Loucy (cell line): ENCODE measurements at regions not wholly inside any gene's neighbourhood (a gene's known extent, or its start where the extent isn't known, plus 50 kb on each side); places are given as distances from the start of the nearest gene placed in this dataset.

Experiments used
- H2AFZ ChIP-seq: fragments of 200-600 bp; sonication (generic); 2 replicates; pipeline ENCODE4 v1.6.0; 2016; ENCODE audit warnings: antibody characterized with exemption, mild to moderate bottlenecking, low read length, moderate library complexity
- H3F3A ChIP-seq: fragments of 200-600 bp; 2 replicates; pipeline ENCODE4 v1.6.0; 2016; ENCODE audit warnings: antibody characterized with exemption, low read depth, mild to moderate bottlenecking
- H3K27me3 ChIP-seq: fragments of 200-600 bp; sonication (generic); 2 replicates; pipeline ENCODE4 v1.6.1; 2014; ENCODE audit warnings: low read length, mild to moderate bottlenecking; ENCODE audit not compliant: insufficient read depth, poor library complexity, severe bottlenecking
- H3K36me3 ChIP-seq: fragments of 200-600 bp; sonication (generic); 2 replicates; pipeline ENCODE4 v1.6.1; 2016; ENCODE audit warnings: low read length; ENCODE audit not compliant: insufficient read depth
- H3K4me1 ChIP-seq: fragments of 200-600 bp; sonication (generic); 2 replicates; pipeline ENCODE4 v1.5.1; 2014; ENCODE audit warnings: low read length, mild to moderate bottlenecking; ENCODE audit not compliant: insufficient read depth, poor library complexity, severe bottlenecking
- H3K4me2 ChIP-seq: fragments of 200-600 bp; sonication (generic); 2 replicates; pipeline ENCODE4 v1.6.0; 2014; ENCODE audit warnings: antibody characterized with exemption, low read length, low read depth, mild to moderate bottlenecking; ENCODE audit not compliant: poor library complexity, severe bottlenecking
- H3K4me3 ChIP-seq: fragments of 200-600 bp; sonication (generic); 2 replicates; pipeline ENCODE4 v1.5.1; 2014; ENCODE audit warnings: low read length, mild to moderate bottlenecking, mixed read lengths; ENCODE audit not compliant: poor library complexity, severe bottlenecking
- H3K79me2 ChIP-seq: fragments of 200-600 bp; sonication (generic); 2 replicates; pipeline ENCODE4 v1.6.1; 2014; ENCODE audit warnings: low read length; ENCODE audit not compliant: insufficient read depth
- H3K9ac ChIP-seq: fragments of 200-600 bp; sonication (generic); 2 replicates; pipeline ENCODE4 v1.6.0; 2014; ENCODE audit warnings: mild to moderate bottlenecking, low read depth, low read length, moderate library complexity; ENCODE audit not compliant: poor library complexity, severe bottlenecking
- H3K9me2 ChIP-seq: fragments of 200-600 bp; sonication (generic); replicated peaks from 2 replicates; pipeline ENCODE4 v1.6.1; 2016; ENCODE audit warnings: low read depth, low read length, mixed read lengths
- H3K9me3 ChIP-seq: fragments of 200-600 bp; sonication (generic); 2 replicates; pipeline ENCODE4 v1.6.1; 2014; ENCODE audit warnings: mild to moderate bottlenecking, antibody characterized with exemption, low read length, low read depth; ENCODE audit not compliant: insufficient read depth
- H4K20me1 ChIP-seq: fragments of 200-600 bp; sonication (generic); 2 replicates; pipeline ENCODE4 v1.6.0; 2014; ENCODE audit warnings: antibody characterized with exemption, low read length, mild to moderate bottlenecking; ENCODE audit not compliant: insufficient read depth, poor library complexity, severe bottlenecking
- EZH2phosphoT487 ChIP-seq: fragments of 200-600 bp; IDR thresholded peaks from 2 replicates; pipeline ENCODE4 v1.6.1; 2018; ENCODE audit warnings: antibody characterized with exemption, mild to moderate bottlenecking, moderate library complexity, borderline replicate concordance
- TF ChIP-seq, protein P1 (sequence below): fragments of 200-600 bp; sonication (generic); conservative IDR thresholded peaks from 2 replicates; pipeline ENCODE4 v1.5.1; 2014; ENCODE audit warnings: mild to moderate bottlenecking, antibody characterized with exemption, low read length

GRCh38 chr2:167817908-167818307, 429.5 kb downstream of the STK39 start:
- H3K79me2 ChIP-seq = no peaks in the 10 kb centered on the region
- H3K9me3 ChIP-seq = no peaks in the 10 kb centered on the region
- H3K27me3 ChIP-seq = no peaks in the 10 kb centered on the region
- no peak overlapping the region for H3K4me2 ChIP-seq
- TF ChIP-seq, protein P1, sequence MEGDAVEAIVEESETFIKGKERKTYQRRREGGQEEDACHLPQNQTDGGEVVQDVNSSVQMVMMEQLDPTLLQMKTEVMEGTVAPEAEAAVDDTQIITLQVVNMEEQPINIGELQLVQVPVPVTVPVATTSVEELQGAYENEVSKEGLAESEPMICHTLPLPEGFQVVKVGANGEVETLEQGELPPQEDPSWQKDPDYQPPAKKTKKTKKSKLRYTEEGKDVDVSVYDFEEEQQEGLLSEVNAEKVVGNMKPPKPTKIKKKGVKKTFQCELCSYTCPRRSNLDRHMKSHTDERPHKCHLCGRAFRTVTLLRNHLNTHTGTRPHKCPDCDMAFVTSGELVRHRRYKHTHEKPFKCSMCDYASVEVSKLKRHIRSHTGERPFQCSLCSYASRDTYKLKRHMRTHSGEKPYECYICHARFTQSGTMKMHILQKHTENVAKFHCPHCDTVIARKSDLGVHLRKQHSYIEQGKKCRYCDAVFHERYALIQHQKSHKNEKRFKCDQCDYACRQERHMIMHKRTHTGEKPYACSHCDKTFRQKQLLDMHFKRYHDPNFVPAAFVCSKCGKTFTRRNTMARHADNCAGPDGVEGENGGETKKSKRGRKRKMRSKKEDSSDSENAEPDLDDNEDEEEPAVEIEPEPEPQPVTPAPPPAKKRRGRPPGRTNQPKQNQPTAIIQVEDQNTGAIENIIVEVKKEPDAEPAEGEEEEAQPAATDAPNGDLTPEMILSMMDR = no peak
- no peak for TF ChIP-seq EZH2phosphoT487
- no peak overlapping the region for H3K4me3 ChIP-seq
- no peak overlapping the region for H2AFZ ChIP-seq
- H4K20me1 ChIP-seq = no peaks in the 10 kb centered on the region
- no peaks in the 10 kb centered on the region for H3K36me3 ChIP-seq
- no peak overlapping the region for H3K9ac ChIP-seq
- no peaks in the 10 kb centered on the region for H3K4me1 ChIP-seq
- H3K9me2 ChIP-seq = no peaks in the 10 kb centered on the region
- H3F3A ChIP-seq = no peaks in the 10 kb centered on the region

DNA sequence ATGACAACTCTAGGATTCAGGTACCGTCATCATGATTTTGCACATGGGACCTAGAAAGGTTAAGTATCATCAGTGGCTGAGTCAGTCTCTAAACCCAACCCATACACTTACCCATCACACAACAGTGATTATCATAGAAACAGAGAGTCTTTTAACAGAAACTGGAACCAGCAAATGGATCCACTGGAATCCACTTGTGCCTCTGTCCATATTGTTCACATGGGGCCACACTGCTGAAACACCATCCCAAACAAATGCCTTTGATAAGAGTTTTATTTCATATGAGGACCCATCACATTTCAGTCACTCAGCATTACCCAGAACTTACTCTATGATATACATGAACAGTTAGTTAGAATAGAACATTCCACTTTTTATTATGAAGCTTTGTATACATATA, 430.0 kb downstream of the STK39 start:
- Histone ChIP-seq H3K9me2 (no peaks in the 10 kb centered on the region), H3F3A (no peaks in the 10 kb centered on the region), H3K9ac (no peak overlapping the region), H2AFZ (no peak overlapping the region), H3K4me1 (no peaks in the 10 kb centered on the region), H3K27me3 (no peaks in the 10 kb centered on the region), H3K79me2 (no peaks in the 10 kb centered on the region), H3K4me3 (no peak overlapping the region), H4K20me1 (no peaks in the 10 kb centered on the region), H3K4me2 (no peak overlapping the region), H3K9me3 (no peaks in the 10 kb centered on the region), H3K36me3 (no peaks in the 10 kb centered on the region)
- no peak for TF ChIP-seq EZH2phosphoT487
- TF ChIP-seq, protein P1 = no peak

- TF ChIP-seq EZH2phosphoT487 = no peak
- TF ChIP-seq, protein P1 = no peak
- no peaks in the 10 kb centered on the region for H3F3A ChIP-seq
- no peaks in the 10 kb centered on the region for H3K79me2 ChIP-seq
- no peaks in the 10 kb centered on the region for H3K9me3 ChIP-seq
- no peak overlapping the region for H3K4me3 ChIP-seq
- H2AFZ ChIP-seq = no peak overlapping the region
- no peaks in the 10 kb centered on the region for H3K36me3 ChIP-seq
- no peak overlapping the region for H3K4me2 ChIP-seq
- no peaks in the 10 kb centered on the region for H4K20me1 ChIP-seq
- H3K9ac ChIP-seq = no peak overlapping the region
- no peaks in the 10 kb centered on the region for H3K4me1 ChIP-seq
- no peaks in the 10 kb centered on the region for H3K9me2 ChIP-seq
- no peaks in the 10 kb centered on the region for H3K27me3 ChIP-seq
Observed at GRCh38 chr2:167816874-167817290, 430.5 kb downstream of the STK39 start.
